Erythroblast (primary cell): ENCODE measurements at regions not wholly inside any gene's neighbourhood (a gene's known extent, or its start where the extent isn't known, plus 50 kb on each side); places are given as distances from the start of the nearest gene placed in this dataset.

Experiments
- DNase-seq, 2 experiments: peaks; one replicate each; lab custom pipeline; 2025; lab: John Stamatoyannopoulos, UW
- GATA1 ChIP-seq: IDR thresholded peaks from 2 replicates; pipeline ENCODE4 v1.6.1; 2011; ENCODE audit warnings: low read depth, mild to moderate bottlenecking, control low read depth, low read length, moderate library complexity
- POLR2A ChIP-seq: IDR thresholded peaks from 2 replicates; pipeline ENCODE4 v1.6.1; 2011; ENCODE audit warnings: mild to moderate bottlenecking, low read length

DNA sequence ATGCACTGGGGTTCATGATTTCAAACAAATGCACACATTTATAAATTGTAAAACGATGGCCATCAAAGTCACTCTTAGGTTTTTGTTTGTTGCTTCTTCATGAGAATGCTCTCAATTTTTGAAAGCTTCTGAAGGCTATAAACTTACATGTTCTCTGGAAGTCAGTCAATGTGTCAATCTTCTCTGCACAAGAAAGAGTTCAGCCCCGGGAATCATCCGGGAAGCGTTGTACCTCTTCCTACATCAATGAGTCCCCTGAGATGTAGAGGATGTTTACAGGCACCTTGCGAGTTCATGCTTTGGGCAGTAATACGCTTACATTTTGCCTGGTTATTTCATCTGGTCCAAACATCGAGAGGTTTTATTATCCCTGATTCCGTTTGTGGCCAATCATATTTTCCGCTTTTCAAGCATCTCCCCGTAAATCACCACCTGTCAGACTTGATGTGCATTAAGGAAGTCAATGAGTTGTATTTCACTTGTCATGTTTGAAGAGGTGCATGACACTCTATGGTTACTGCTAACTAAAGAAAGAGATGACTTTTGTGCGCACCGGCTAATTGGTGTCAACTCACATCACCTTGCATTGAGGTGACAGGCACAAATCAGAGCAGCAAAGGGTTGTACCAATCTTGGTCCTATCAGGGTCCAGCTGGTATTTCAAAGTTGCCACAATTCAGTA lies 750.7 kb downstream of the SORCS3 start:
- no peak for DNase-seq
- TF ChIP-seq GATA1 = no peak

DNA sequence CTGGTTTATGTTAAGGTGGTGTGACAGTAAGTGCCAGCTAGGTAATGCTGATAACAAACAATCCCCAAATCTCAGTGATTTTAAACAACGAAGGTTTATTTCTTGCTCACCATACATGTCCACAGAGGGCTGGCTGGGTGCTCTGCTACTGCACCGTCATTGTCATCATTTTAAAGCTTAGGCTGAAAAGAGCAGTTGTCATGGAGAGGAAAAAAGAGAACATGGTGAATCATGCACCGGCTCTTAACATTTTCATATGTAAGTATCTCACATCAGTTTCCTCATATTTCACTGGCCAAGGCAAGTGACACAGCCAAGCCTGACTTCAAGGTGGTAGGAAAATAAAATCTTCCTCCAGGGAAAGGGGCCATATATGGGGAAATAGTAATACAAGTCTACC lies 746.9 kb downstream of the SORCS3 start:
- TF ChIP-seq POLR2A (no peak), GATA1 (no peak)
- no peak for DNase-seq

DNA sequence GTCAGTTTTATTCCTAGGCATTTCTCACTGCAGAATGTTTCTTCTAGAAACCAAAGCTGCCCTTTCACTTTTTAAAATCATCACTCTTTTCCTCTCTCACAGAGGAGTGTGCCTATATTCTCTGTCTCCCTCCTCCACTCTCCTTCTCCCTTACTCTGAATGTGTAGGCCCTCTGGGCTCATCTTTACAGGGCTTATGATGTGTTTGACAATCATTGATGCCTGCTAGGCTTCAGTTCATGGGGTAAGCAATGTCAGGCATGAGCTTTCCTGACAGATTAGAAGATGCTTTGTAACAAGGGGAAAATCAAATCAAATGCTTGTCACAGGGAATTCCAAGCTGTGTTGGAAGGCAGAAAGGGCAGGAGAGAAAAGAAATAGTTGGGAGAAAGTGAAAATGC lies 742.9 kb downstream of the SORCS3 start:
- no peak for TF ChIP-seq GATA1
- TF ChIP-seq POLR2A = no peak
- no peak for DNase-seq

DNA sequence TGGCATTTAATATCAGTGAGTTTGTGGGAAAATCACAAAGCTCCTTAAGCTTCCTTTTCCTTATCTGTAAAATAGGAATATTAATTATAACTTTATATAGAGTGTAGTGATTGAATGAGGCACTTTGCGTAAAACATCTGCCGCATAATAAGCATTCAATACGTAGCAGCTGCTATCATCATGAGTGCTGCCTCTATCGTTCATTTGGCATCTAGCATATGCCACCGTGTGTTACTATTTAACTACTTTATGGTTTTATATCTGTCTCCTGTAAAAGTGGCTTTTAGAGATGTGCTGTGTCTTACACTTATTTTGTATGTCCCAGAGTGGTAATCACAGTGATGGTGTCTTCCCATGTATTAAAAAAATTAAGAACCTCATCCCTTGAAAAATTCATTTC lies 729.6 kb downstream of the SORCS3 start:
- no peak for DNase-seq
- TF ChIP-seq POLR2A (no peak), GATA1 (no peak)

DNA sequence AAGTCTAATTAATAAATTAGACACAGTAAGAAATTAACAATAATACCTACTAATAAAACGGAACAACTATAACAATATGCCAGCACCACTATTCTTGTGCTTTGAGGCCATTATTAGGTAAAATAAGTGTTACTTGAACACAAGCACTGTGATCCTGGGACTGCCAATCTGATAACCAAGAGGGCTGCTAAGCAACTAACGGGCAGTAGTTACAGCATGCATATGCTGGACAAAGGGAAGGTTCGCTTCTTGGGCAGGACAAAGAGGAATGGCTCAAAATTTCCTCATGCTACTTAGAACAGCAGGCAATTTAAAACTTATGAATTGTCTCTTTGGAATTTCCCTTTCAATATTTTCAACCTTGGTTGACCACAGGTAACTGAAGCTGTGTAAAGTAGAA lies 718.6 kb downstream of the SORCS3 start:
- DNase-seq = no peak

DNA sequence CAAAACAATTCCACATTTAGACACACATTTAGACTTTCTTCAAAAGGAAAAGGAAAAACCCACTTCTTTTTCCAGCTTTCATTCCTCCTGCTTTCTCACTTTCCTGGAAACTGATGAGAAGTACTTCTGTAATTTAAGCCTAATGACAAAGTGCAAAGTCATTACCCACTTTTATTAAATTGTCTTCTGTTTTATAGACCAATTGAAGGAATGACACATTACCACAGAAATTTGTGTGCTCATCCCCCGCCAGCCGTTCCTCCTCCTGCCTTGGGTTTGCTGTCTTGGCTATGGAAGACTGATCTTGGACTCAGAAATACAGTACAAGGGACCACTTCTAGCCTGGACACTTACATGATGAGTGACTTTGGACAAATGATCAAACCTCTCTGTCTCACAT lies 717.8 kb downstream of the SORCS3 start:
- DNase-seq = no peak
- TF ChIP-seq POLR2A = no peak

More for the DNA sequence above, 718.6 kb downstream of the SORCS3 start:
- TF ChIP-seq POLR2A = no peak
- no peak for TF ChIP-seq GATA1

DNA sequence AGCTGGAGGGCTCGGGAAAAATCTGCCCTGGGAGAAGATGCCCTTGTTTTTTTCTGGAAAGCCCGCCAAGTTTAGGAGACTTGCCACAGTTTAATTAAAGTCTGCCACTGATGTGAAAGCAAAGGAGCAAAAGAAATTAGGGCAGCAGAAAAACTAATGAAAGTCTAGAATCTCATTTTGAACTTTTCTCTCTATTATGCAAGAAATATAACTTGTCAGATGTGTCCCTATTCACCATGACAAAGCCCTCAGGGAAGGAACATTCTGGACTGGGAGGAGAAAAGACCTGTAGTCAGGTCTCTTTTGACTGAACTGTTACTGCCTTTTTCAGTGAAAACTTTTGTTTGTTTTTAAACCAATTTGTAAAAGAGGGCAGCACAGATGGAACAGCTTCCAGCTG lies 715.5 kb downstream of the SORCS3 start:
- TF ChIP-seq POLR2A = no peak
- TF ChIP-seq GATA1 = no peak

DNA sequence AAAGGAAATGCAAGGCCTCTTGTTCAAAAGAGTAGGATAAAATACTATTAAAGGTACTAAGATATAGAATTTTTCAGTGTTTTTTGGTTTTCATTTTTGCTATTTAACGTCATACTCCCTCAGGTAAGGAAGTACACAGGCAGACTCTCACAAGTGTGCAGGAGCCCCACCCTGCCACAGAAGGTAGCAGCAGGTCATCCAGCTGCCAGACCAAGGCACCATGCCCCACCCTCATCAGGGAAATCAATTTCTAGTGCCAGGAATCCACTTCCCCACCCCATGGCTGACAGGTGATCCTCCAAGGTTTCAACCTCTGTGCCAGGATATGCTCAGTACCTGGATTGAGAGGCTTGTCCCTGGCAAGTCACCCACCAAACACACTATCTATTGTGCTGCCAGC lies 712.9 kb downstream of the SORCS3 start:
- DNase-seq = no peak
- TF ChIP-seq GATA1 (no peak), POLR2A (no peak)

More for the DNA sequence above, 715.5 kb downstream of the SORCS3 start:
- DNase-seq = no peak

DNA sequence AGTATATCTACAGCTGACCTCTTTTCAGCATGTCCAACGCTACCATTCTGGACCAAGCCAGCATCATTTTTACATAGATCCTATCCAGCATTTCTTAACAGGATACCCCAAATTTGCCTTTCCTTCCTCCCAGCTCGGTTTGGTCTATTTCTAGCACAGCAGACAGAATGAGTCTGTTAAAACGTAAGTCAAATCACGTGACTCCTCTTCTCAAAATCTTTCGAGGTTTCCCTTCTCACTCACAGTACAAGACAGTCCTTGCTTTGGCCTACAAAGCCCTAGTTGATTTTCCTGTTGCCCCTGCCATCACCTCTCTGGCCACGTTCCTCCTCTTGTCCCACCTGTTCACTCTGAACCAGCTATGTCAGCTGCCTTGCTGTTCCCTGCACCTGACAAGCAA lies 711.7 kb downstream of the SORCS3 start:
- DNase-seq = no peak
- no peak for TF ChIP-seq GATA1
- no peak for TF ChIP-seq POLR2A

DNA sequence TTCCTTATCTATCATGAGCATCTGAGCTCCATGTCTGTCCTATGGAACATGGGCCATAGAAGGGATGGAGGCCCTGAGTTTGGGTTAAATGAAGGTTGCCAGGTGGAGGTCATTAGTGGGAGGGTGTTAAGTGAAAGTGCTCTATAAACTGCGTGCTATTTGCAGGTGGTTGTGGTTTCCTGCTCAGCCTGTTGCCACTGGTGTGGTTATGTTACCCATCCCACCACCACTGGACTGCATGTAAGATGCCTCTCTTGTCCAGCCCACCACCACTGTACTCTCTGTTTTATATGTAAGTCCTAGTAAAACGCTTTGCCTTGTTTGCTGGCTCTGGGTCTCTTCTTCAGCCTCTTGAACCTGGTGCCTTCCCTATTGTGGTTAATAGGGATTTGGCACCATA lies 711.2 kb downstream of the SORCS3 start:
- DNase-seq = no peak
- TF ChIP-seq GATA1 (no peak), POLR2A (no peak)

DNA sequence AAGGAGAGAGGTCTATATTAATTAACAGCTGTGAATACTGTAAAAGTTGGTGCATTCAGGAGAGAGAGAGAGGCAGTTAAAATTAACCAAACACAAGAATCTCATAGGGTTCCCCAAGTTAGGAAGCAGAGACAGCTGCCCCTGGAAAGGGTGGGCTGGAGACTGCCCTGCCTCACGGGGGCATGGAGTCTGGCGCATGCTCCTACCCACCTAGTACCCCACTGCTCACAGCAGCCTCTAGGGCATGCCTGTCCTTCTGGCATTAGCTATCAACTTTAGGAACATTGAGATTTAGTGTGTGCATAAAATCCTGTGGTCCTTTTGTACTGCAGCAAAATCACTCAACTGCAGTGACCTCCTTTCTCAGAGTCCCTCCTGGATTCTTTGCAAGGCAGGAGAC lies 710.1 kb downstream of the SORCS3 start:
- TF ChIP-seq POLR2A = no peak
- TF ChIP-seq GATA1 = no peak
- DNase-seq = no peak

DNA sequence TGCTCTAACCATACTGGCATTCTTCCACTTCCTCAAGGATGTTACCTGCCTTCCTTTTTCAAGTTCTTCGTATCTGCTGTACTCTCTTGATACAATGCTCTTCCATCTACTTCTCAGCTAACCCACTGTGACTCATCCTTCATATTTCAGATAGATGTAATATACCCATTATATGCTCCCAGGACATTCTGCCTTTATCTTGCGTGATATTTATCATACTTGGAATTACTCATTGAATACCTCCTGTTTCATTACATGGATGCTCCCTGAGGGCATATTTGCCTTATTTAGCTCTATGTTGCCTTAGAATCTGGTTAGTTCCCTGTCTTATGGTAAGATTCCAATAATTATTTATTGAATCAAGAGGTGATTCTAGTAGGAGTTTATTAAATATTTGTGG lies 706.4 kb downstream of the SORCS3 start:
- TF ChIP-seq POLR2A (no peak), GATA1 (no peak)
- DNase-seq = no peak

DNA sequence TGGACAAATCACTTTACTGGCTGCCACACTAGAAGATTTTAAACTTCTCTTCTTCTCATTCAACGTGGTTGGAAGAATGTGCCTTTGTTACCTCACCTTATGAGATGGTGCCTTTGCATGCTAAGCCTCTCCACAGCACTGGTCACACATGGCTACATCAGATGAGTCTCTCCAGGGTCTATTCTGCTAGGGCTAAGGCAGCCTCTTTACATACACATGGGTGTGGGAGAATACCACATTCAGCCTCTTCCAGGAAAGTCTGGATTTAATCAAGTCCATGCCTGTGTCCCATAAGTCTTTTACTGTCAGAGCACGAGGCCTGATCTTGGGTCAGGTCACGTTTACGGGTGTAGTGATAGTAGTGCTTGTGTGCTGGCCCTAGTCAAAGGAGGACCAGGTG lies 701.5 kb downstream of the SORCS3 start:
- no peak for TF ChIP-seq POLR2A
- no peak for TF ChIP-seq GATA1
- DNase-seq = no peak

DNA sequence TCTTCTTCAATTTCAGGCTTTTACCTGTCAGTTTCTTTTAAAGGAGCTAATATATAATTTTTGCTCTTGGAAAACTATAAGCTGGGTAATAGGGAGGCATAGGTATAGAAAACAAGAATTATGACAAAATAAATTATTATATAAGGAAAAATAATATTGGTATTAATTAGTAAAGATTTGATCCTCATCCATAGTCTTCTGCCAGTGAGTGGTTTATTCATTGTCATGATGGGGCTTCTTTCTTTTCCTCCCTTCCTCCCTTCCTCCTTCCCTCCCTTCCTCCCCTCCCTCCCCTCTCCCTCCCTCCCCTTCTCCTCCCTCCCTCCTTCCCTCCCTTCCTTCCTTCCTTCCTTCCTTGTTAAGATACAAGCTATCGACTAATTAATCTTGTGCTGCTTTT lies 698.6 kb downstream of the SORCS3 start:
- TF ChIP-seq POLR2A = no peak
- no peak for TF ChIP-seq GATA1
- no peak for DNase-seq

DNA sequence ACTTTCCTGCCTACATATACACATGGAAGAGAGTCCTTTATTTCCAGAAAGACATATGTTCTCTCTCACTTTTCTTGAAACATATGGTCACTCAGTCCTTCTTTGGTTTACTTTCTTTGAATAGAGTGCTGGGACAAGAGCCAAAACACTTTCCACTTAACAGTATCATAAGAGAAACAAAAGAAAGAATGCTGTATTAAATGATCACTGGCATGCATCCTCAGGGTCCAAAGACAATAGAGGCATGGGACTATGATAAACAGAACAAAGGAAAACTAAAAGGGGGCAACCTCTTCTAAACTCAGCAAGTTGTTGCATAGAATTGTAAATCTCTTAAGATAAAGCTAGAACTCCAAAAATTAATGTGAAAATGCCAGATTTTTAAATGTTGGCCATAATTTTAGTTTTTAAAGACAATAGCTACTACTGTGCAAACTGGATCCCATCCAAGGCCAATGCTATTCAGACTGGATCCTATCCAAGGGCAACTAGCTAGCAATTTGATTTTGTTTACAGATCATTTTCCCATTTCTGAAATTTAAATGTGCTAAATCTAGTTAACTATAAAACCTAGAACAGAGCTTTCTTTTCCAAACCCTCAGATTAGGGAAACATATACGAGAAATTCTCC lies 687.5 kb downstream of the SORCS3 start:
- no peak for TF ChIP-seq GATA1
- no peak for TF ChIP-seq POLR2A
- no peak for DNase-seq
